NCI-H345 treated with DMSO at 0.1 percent for 48 hours (cell line): ENCODE measurements at regions not wholly inside any gene's neighbourhood (a gene's known extent, or its start where the extent isn't known, plus 50 kb on each side); places are given as distances from the start of the nearest gene placed in this dataset.
A peak's percentile ranks its signal among the peaks of the same experiment; 100 is the strongest.

Experiments used
- DNase-seq: peaks from one replicate; lab custom pipeline; 2025; ENCODE audit not compliant: unreplicated experiment; lab: John Stamatoyannopoulos, UW

DNA sequence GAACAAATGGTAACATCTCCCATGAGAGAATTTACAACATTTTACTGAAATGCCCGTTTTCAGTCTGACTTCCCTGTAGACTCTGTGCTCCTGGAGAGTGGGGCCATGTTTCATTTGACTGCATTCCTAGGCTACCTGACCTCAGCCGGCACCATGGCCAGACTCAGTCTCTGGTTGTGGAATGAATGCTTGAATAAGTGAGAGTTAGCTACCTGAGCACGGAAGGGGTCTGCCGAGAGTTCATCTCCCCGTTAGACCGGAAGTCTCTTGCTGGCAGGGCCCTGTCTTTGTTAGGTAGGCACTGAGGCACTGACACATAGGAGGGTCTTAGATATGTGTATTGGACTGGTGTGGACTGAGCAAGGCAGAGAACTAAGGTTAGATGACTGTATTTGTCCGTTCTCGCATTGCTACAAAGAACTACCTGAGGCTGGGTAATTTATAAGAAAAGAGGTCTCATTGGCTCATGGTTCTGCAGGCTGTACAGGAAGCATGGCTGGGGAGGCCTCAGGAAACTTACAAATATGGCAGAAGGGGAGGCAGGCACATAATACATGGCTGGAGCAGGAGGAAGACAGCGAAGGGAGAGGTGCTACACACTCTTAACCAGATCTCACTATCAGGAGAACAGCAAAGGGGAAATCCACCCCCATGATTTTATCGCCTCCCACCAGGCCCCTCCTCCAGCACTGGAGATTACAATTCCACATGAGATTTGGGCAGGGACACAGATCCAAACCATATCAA, 271.2 kb downstream of the GLI2 start:
- no peak for DNase-seq

DNA sequence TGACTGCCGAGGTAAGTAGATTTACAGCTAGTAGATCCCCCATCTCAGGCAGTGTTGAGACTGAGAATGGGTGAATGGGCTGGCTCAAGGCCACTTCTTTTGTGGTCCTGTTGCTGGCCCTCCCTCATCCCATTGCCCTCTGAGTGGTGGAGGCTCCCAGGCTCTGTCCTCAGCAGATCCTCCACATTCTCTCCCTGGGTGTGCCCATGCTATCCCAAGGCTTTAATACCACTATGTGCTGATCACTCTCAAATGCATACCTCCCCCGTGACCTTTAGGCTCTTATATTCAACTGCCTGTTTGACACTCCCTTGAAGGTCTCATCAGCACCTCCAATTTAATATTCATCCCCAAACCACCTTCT, 271.8 kb downstream of the GLI2 start:
- no peak for DNase-seq

DNA sequence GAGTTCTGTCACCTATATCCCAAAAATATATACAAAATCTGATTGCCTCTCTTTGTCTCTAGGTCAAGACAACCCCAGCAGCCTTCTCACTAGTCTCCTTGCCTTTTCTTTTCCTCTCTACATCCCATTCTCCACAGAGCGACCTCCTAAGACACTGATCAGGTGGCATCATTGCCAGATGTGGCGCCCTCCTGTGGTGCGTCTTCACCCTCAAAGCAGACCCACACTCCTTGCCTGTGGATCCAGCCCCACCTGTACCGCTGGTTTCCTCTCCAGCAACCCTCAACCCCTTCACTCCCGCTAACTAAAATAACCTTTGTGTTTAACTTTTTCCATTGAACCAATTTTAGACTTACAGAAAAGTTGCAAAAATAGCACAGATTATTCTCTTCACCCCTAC, 273.3 kb downstream of the GLI2 start:
- no peak for DNase-seq

DNA sequence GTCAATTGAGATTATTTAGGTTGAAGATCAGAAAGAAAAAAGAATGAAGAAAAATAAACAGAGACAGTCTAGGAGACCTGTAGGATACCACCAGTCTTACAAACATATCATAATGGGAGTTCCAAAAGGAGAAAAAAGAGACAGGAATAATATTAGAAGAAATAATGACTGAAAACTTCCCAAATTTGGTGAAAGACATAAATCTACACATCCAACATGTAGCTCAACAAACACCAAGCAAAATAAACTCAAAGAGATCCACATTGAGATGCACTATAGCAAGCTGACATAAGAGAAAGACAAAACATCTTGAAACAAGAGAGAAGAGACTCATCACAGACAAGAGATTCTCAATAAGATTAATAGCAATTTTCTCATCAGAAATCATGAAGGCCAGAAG, 274.0 kb downstream of the TFCP2L1 start:
- DNase-seq: no peak

DNA sequence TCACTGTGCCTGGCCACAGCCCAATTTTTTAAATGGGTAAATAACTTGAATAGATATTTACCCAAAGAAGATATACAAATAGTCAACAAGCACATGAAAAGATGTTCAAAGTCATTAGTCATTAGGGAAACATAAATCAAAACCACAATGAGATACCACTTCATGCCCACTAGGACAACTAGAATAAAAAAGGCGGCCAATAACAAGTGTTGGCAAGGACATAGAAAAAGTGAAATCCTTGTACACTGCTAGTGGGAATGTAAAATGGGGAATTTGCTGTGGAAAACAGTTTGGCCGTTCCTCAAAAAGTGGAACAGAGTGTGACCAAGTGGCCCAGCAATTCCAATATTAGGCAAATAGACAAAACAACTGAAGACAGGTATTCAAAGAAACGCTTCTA, 270.1 kb downstream of the TFCP2L1 start:
- no peak for DNase-seq

DNA sequence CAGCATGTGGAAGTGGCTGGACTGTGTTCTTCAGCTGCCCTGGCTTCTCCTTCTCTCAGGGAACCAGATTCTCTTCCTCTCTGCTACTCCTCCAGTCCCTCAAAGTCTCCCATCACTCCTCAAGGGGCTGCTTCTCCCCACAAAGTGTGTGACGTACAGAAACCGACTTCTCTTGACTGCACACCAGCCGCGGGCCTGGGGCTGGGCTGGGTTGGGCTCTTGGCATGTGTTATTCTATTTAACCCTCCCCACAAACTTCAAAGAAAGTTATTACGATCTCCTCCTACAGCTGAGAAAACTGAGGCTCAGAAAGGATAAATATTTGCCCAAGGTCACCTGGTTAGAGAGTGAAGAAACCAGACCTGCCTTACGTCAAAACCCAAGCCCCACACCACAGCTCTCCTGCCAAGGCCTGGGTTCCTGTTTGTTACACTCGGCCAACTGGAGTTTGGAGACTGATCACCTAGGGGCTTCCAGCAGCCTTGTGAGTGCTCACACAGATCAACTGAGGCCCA, 269.0 kb downstream of the TFCP2L1 start:
- DNase-seq: no peak

DNA sequence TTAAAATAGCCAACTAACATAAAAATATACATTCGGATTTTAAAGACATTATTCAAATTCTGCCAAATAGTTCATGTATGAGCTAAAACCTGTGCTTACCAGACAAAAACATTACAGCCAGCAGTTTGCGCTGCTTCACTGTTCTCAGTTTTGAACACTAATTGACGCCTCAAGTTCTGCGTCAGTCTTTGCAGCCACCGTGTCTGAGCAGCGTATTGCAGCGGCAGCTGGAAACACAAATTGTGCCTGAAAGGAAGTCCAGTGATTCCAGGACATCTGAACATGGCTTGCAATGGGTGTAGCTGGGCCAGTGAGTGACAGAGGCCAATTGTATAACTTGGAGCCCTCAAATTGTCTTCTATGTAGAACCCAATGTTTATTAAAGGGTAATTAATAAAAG, 267.6 kb downstream of the TFCP2L1 start:
- DNase-seq: no peak

DNA sequence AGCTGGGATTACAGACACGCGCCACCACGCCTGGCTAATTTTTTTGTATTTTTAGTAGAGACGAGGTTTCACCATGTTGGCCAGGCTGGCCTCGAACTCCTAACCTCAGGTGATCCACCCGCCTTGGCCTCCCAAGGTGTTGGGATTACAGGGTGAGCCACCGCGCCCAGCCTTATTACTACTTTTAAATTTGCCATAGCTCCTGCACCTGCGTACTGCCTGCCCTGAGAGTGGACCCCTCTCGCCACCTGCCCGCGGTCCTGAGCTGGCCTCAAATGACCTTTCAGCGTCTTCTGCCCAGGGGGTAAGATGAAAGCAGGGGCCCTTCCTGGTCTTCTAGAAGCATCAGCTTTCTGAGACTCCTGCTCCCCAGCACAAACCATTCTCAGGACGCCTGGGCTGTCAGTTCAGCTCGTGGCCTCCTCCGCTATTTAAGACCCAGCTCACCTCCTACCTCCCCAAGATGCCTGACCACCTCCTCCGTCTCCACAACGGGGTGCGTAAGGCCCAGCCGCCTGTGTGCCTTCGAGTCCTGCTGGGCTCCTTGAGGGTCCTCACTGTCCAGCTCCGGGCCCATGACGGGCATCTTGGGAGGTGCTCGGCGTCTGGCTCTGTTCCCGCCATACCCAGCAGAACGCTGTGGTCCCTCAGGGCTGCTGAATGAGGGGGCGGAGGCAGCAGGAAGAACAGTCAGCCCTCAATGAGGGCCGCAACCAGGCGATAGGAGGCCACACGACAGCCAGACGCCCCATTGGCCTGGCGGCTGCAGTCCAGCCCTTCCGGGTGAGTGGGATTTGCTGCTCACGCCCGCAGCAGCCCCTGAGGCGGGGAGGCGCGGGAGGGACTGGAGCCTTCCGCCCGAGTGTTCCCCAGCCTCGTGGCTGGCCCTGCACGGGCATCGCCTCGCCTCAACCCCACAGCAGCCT, 266.6 kb downstream of the TFCP2L1 start:
- DNase-seq: no peak

DNA sequence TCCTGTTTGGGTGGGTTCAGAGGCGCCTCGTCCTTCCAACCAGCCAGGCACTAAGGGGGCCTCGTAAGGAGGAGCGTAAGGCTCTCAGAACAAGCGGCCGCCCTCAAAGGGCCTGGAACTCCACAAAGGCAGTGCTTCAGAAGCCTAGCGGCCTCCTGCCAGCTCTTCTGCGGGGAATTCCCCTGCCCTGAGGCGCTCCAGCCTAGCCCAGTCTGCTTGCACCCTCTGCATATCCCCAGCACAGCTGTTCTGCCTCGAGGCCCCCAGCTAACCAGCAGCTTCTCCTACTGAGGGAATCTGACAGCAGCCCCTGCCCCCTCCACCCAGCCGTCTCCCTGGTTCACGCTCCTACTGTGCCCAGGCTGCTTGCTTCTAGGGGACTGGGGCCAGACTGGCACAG, 265.9 kb downstream of the TFCP2L1 start:
- DNase-seq: no peak

DNA sequence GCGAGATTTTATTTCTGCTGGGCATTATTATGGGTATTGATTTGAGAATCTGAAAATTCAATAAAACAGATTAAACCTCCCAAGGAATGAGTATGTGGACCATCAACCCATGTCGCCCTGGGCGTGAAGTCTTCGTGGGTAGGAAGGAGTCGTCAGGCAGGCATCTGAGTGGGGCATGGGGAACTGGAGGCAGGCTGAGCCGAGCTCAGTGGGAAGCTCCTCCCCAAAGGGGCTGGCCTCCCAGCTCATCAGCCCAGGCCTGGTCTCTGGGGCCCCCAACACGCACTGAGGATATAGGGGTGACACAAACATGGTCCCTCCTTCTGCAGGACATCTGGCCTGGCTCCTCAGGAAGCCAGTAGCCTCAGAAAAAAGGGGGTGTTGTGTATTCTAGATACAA, 265.2 kb downstream of the TFCP2L1 start:
- DNase-seq: no peak

DNA sequence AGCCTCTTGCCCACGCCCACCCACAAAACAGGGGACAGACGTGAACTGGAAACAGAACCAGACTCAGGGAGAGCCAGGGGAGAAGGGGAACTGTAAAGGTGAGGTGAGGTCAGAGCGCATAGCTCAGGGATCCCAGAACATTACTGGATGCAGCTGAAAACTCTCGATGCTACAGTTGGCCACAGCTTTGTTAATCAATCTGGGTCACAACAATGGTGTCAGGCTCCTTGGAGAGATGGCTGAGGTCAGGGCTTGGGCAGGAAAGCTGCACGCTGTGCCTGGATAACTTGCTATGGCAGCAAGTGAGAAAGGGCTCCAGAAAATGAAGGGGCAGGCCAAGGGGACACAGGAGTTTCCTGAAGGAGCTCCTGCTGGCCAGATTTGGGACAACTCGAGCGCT, 263.3 kb downstream of the TFCP2L1 start:
- DNase-seq: no peak

DNA sequence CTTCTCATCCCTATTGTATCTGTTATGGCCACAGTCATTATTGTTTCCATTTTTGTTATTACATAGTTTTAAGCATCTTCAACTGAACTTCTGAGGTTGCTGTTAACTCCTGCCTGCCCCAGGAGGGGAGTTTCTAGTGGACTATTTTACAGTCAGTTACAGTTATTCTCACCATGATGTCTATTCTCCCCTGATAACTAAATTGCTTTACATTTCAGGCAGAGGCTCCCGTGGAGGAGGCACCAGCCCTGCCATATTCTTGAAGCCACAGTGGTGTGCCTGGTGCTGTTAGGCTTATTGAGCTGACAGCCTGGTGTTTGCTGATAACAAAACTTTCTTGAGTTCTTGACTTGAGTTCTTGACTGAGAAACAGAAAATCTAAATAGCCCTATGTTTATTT, 256.4 kb downstream of the TFCP2L1 start:
- DNase-seq: no peak

DNA sequence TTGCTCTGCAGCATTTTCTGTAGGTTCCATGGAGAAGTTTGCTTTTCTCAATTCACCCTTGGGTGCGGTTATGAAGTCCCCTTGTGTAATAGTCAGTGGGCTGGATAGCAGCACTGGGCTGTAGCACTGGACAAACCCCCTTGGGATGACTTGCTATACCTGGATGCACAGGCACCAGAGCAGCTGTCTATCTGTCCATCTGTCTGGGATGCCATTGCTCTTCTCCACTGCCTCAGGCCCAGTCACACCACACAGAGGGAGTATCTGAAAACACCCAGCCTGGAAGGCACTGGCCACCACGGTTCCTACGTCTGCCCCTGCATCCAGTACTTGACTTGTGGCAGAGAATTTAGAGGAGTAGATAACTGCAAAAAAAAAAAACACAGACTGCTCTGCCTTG, 254.5 kb downstream of the TFCP2L1 start:
- no peak for DNase-seq

DNA sequence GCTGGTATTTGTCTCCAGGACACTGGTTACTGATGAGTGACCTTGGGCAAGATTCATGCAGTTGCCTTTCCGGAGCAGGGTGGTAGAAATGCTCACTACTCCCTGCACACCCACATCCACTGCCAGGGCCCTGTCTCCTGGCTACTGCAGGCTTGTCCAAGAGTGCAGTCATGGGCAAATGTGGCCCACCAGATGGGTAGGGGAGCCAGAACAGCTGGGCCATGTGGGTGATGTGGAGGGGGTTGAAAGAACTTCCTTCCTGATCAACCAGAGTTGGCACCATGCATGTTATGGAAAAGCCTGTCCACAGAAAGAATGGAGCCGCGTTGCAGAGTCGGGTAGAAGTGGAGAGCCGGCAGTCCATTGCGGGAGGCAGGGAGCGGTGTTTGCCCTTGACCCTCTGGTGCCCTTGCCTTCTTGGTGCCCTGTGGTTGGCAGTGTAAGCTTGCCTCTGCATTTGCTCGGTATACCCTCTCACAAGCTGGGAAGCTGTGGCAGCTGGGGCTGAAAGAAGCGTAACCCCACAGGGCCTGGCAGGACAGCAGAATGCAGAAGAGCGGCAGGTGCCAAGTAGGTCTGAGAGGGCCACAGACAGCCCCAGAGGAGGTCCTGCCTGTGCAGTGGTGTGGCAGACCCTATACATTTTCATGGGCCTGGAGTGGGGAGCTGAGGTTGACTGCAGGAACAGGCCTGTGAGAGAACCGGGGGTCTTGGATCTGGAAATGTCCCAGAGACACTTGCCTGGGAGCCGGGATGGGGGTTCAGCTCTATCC, 253.2 kb downstream of the TFCP2L1 start:
- DNase-seq: no peak

DNA sequence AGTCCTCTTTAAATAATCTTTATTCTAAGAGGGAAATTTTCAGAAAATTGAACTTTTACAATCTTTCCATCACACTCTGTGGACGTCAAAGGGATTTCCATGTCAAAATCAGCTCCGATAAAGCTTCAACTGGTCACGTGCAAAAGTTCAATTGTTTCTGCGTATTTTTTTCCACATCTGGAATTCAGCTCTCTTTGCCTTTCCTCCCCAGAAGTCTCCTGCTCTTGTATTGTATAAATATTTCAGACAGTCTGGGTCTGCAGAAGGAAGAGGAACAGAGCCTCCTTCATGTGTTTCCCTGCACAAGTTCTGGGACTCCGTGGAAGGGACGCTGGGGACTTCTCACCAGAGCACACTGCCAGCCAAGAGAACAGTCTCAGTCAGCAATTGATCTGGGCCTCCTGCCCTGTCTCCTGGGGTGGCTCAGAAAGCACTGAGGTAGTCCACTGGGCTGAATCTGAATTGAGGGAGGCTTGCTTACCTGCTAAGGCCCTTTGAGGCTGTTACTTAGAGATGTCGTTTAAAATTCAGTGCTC, 251.5 kb downstream of the TFCP2L1 start:
- no peak for DNase-seq

DNA sequence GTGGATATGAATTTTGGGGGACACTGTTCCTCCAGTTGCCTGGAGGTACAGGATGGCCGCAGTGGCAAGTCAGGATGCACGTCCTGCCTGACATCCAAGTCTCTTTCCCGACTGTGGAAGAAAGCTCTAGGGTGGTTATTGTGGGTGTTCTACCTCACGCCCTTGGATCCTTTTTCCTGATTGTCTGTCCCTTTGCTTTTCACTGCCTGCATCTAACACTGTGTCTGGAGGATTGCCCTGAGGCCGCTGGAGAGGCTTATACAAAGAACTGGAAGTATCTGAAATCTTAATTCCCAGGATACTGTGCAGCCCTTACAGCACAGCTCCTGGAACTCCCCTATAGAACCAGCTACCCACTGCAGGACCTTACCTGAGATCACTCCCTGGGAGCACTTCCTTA, 250.5 kb downstream of the TFCP2L1 start:
- DNase-seq: no peak

DNA sequence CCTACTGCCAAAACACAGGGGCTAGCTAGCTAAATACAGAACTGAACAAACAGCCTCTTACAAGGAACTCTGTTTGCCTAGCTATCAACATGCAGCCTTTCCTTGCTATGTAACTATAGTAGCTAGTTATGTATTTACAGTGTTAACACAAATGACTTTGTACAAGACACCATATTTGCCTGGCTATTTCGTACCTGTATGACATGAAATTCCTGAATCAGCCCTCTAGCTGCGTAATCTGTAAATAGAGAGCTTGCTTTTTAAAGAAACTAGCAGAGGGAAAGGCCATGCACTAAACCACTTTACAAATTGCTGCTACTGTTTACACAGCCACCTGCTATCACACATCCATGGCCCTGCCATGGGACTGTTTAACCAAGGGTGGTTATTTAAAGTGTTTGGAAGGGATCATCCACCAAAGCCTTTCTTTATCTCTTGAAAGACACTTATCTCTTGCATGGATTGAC, 248.7 kb downstream of the TFCP2L1 start:
- DNase-seq: peak; percentile 100

DNA sequence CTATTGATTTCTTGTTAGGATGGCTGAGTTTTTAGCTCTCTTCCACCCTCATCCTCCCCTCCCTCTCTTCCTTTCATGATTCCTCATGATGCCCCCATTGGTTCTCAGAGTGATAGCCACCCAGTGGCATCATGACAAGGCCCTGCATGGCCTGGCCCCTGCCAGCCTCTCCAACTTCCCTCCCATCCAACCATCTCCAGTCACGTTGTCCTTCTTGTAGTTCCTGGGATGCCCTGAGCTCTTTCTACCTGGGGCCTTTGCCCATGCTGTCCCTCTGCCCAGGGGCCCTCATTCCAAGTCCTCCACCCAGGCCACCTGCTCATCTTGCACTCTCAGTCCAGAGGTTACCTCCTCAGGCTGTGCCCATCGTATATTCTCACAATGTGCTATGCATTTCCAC, 247.5 kb downstream of the TFCP2L1 start:
- no peak for DNase-seq

DNA sequence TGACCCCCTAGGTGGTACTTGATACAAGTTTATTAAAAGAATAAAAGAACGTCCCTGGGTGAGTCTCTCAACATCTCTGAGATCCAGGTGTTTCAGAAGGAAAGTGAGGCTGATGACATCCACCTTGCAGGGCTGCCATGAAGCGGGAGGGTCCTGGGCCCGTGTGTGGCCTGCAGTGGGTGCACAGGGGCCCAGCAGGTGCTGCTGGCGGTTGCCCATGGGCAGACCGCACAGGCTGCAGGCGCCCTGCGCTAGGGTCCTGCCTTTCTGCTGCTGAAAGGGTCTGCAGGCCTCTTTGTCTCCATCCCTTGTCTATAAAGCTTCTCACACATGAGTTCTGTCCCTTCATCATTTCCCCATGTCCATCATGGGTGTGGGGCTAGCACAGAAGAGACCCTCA, 247.0 kb downstream of the TFCP2L1 start:
- DNase-seq: no peak

DNA sequence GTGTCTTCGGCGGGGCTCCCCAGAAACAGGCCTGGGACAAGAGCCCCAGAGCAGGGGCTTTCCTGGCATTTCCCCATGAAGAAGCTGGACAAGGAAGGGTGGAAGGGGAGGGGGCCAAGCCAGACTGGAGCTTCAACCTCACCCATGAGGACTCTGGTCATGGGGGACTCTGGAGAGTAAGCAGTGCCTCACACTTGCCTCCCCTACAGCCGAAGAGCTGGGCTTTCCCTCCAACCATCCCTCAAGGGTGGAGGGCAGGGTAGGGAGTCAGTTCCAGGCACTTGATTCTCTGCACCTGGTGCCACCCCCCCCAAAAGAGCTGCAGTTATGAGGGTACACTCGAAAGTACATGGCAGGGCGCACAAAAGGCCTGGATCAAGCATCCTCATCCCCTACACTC, 246.6 kb downstream of the TFCP2L1 start:
- DNase-seq: no peak
